GM12892 (cell line): ENCODE measurements at regions not wholly inside any gene's neighbourhood (a gene's known extent, or its start where the extent isn't known, plus 50 kb on each side); places are given as distances from the start of the nearest gene placed in this dataset.

ENCODE experiments used
- DNase-seq: peaks from one replicate; pipeline ENCODE4 v3.0.0; 2011; ENCODE audit not compliant: insufficient read length
- FAIRE-seq: peaks from 2 replicates; lab custom pipeline; 2011; peaks lifted over from hg19 to GRCh38; lab: Jason Lieb, UNC
- POLR2A ChIP-seq: IDR thresholded peaks from 2 replicates; pipeline ENCODE4 v1.6.1; 2011; ENCODE audit warnings: low read depth, low read length, control low read depth
- POLR2AphosphoS5 ChIP-seq: IDR thresholded peaks from 2 replicates; pipeline ENCODE4 v1.6.1; 2011; ENCODE audit warnings: low read depth, low read length, control low read depth
- TAF1 ChIP-seq: IDR thresholded peaks from 2 replicates; pipeline ENCODE4 v1.6.1; 2011; ENCODE audit warnings: low read depth, mild to moderate bottlenecking, control low read depth, low read length, borderline replicate concordance

DNA sequence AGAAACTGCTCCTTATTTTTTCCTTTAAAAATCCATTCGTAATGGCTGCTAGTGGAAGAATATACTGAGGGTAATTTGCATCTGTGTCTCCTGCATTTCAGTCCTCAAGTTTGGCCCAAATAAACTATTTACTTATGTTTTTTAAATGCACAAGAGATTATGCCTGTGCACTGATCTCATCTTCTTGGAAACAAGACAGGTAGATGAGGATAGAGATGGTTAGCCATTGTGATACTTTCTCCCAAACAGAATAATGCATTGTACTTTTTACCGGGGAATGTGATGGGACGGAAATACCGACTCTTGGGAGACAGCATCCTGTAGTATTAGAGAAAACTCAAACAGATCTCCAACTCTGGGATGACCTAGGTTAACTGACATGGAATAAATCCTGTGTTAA lies 72.5 kb upstream of the DAB2 start:
- FAIRE-seq (no peak), DNase-seq (no peak)
- TF ChIP-seq TAF1 (no peak), POLR2A (no peak), POLR2AphosphoS5 (no peak)

DNA sequence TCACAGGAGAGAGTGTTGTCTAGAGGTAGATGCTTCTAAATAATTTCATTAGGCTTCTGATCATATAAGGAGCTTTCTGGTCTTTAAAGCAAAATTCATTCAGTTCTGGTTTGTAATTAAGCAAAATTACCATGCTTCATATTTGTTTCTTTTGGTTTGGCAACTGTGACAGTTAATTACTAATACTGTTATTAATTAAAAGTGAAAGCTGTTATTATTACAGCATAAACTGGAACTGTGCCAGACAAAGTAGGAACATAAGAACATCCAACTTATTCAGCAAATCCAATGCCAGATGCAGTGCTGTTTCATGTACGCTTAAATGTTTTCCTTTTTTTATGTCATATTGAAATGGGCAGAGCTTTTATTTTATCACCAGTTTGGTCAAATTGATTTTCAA lies 70.4 kb upstream of the DAB2 start:
- DNase-seq (no peak), FAIRE-seq (no peak)
- TF ChIP-seq POLR2AphosphoS5 (no peak), POLR2A (no peak), TAF1 (no peak)

DNA sequence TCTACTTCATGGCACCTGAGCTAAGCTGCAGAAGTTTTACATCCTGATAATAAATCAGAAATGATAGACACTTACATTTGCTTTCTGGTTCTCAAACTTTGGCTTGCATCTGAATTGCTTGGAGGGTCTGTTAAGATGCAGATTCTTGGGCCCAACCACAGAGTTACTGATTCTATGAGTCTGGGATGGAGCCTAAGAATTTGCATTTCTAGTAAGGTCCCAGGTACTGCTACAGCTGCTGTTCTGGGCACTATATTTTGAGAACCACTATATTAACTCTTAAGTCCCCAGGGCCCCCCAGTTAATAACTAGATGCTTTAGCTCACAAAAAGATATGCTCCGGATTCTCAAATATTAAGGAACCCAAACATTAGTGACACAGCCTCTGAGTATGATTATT lies 69.8 kb upstream of the DAB2 start:
- TF ChIP-seq POLR2A: no peak
- TF ChIP-seq TAF1: no peak
- no peak for TF ChIP-seq POLR2AphosphoS5
- no peak for DNase-seq
- FAIRE-seq: no peak

DNA sequence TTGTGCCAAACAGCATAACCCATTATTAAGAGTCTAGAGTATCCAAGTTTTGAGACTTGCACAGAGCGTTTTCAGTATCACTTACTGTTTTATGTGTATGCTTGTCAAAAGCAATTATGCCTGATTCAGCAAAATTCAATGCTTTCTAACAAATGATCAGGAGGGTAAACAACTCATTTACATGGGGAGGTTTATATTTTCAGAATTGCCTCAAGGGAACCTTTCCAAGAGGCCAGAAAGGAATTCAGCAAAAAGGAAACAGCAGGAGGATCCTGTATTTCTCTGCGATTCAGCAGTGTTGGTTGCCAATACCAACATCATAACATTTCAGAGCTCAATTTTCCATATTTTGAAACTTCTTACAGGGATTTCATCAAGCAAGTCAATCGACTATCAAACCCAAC lies 69.3 kb upstream of the DAB2 start:
- FAIRE-seq (no peak), DNase-seq (no peak)
- TF ChIP-seq TAF1: no peak
- no peak for TF ChIP-seq POLR2A
- no peak for TF ChIP-seq POLR2AphosphoS5

DNA sequence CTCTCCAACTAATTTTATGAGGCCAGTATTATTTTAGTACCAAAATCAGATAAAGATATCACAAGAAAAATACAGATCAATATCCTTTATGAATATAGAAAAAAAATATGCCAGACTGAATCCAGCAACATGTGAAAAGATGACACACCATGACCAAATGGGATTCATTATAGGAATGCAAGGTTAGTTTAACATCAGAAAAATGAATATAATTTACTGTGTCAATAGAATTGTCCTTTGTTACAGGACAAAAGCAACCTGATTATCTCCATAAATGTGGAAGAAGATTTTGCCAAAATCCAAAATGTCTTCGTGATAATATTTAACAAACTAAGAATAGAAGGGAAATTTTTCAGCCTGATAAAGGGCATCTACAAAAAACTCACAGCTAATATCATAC lies 66.4 kb upstream of the DAB2 start:
- no peak for FAIRE-seq
- DNase-seq: no peak
- TF ChIP-seq TAF1 (no peak), POLR2AphosphoS5 (no peak), POLR2A (no peak)

DNA sequence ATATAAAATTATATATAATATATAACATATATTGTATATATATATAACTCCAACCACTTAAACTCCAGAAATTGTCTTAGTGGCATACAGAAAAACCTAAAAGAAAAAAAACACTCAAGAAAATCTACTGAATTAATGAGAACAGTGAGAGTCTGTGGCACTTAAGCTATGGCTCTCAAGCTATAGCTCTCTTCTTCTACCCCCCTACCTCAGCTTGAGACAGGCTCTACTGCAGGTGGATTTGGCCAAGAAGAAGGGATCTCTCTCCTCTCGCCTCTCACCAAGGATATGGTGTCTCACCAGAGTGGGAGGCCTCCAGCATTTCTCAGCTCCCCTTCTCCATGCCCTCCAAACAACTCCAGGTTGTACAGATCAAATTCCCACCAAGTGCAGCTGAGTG lies 64.5 kb upstream of the DAB2 start:
- FAIRE-seq: no peak
- DNase-seq: no peak
- TF ChIP-seq POLR2A: no peak
- no peak for TF ChIP-seq POLR2AphosphoS5
- no peak for TF ChIP-seq TAF1

DNA sequence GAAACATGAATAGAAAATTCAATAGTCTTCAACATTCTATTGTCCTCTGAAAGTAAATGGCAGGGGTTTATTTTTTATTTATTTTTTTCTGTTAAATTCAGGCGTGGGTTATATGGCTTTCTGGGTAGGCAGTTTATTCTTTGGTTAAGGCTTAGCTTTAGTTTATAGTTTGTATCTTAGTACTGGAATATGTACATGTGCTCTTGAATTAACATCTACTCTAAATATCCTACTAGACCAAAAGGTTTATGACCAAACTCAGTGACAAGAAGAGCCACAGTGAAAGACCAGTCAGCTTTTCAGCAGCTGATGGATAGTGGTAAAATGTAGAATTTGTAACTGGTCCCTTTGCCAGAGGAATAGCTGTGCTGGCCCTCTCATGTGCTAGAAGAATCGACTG lies 62.0 kb upstream of the DAB2 start:
- DNase-seq (no peak), FAIRE-seq (no peak)
- TF ChIP-seq POLR2AphosphoS5: no peak
- TF ChIP-seq TAF1: no peak
- TF ChIP-seq POLR2A: no peak

DNA sequence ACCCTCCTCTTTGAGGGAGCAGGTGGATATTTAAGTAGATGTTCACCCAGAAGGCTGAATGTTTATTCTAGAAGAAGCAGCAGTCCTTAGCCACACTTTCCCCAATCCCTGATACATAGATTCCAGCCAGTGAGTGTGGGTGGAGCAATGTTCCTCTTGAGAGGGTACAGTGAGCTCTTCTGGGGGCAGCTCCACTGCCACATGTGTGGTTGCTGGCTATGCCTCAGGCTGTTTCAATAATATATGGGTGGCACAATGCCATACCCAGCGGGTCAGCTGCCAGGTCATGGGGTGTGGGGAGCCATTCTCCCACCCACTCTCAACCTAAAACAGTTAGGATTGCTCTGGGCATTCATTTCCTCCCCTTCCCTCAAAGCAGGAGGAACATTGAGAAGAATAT lies 61.6 kb upstream of the DAB2 start:
- TF ChIP-seq POLR2AphosphoS5 (no peak), TAF1 (no peak), POLR2A (no peak)
- FAIRE-seq (no peak), DNase-seq (no peak)

DNA sequence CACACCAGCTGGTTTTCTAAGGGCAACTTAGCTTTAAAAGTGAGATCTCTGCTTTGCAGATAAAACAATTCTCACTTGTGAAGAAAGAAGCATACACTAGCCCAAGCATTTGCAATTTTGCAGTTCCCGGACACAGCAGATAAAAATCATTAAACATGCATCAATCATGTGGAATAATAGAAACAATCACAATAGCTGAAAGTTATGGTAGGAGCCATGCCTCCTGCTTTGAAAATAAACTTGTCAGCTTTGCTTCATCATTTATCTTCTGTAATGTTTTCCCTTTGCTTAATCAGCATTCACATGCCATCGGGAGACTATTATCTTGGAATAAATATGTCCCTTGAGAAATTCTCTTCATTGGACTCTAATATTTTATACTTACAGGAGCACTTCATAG lies 60.3 kb upstream of the DAB2 start:
- TF ChIP-seq TAF1 (no peak), POLR2A (no peak), POLR2AphosphoS5 (no peak)
- FAIRE-seq: no peak
- DNase-seq: no peak

DNA sequence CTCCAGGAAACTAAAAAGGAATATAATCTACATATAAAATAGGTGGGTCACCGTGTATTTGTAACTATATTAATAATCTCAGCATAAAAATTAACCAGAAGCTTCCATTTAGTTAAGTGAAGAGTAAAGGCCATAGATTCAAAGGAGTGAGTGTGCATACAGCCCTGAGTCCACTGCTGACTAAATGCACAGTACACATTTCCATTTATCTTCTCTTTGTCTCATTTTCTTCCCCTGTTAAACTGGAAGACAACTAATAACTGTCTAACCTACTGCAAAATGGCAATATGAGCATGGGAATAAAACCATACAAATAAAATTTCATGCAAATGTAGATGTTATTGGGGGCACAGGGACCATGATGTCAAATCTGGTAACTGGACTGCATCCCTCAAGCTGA lies 59.9 kb upstream of the DAB2 start:
- no peak for FAIRE-seq
- DNase-seq: no peak
- no peak for TF ChIP-seq TAF1
- no peak for TF ChIP-seq POLR2A
- TF ChIP-seq POLR2AphosphoS5: no peak

DNA sequence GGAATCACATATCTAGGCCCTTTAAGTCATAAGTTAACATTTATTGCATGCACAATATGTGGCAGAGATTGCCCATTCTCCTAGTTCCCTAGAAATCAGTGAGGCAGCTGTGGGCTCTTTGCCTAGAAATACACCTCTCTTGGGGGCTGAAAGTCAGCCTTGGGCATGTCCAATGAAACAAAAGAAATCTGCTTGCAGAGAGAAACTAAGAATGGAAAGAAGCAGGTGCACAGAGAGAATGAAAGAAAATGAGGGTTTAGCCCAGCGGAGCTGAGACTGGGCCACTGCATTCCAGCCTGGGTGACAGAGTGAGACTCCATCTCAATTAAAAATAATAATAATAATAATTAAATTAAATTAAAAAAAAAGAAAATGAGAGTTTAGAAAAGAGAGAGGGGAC lies 57.3 kb upstream of the DAB2 start:
- DNase-seq (no peak), FAIRE-seq (no peak)
- TF ChIP-seq TAF1 (no peak), POLR2A (no peak), POLR2AphosphoS5 (no peak)

DNA sequence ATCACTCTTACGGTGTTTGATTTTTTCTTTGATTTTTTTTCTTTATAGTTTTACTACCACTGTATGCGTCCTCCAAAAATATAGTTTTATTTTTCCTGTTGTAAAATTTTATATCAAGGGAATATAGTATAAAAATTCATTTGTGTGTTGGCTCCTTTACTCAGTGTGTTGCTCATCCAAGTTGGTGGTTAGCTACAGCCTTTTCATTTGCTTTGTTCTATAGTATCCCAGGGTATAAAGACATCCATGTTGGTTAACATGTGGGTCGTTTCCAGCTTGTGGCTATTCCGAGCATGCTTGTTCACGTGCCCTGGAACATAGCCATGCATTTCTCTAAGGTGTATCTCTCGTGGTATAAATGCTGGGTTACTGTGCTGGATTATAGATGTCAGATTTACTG lies 54.8 kb upstream of the DAB2 start:
- no peak for DNase-seq
- TF ChIP-seq TAF1 (no peak), POLR2AphosphoS5 (no peak), POLR2A (no peak)
- FAIRE-seq: no peak

DNA sequence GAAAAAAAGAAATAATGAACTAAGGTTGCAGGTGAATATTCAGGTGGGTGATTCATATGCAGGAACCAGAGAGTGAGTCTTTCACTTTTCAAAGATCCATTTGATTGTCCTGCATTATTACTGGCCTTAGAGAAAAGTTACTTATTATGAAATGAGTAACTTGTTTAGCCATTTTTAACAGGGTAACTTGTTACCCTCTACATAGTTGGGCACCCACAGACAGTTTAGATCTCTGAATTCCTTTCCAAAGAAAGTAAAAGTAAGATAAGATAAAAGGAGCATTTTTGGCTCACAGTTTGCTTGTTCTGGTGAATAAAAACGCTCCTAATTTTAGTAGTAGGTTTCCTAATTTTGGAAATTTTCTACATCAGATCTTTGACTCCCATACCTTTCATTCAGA lies 54.1 kb upstream of the DAB2 start:
- no peak for FAIRE-seq
- TF ChIP-seq TAF1 (no peak), POLR2AphosphoS5 (no peak)
- DNase-seq: no peak
